WTC11 (cell line): ENCODE measurements at regions not wholly inside any gene's neighbourhood (a gene's known extent, or its start where the extent isn't known, plus 50 kb on each side); places are given as distances from the start of the nearest gene placed in this dataset.

ENCODE experiments used
- ATAC-seq: fragments of 200-7000 bp; cut with Tn5 transposase; 2 replicates; pipeline ENCODE4 v1.10.0; 2021; ENCODE audit warnings: mild to moderate bottlenecking, moderate library complexity
- CTCF ChIA-PET: fragments of 300-600 bp; sonication (Branson Sonifier 250); formaldehyde crosslinking; loops from one replicate; lab custom pipeline; 2021; ENCODE audit warnings: antibody characterized with exemption; lab: Charles Lee
- POLR2A ChIA-PET: fragments of 350-600 bp; sonication (Branson Sonifier 250); formaldehyde crosslinking; loops from one replicate; lab custom pipeline; 2021; ENCODE audit warnings: antibody characterized with exemption; lab: Charles Lee
- DNase-seq: peaks from one replicate; pipeline ENCODE4 v3.0.0; 2021; ENCODE audit warnings: low spot score
- H3K27ac Mint-ChIP-seq: 2 replicates; pipeline ENCODE4 v1.8.0; 2021; ENCODE audit warnings: mixed read lengths
- H3K27me3 Mint-ChIP-seq: 2 replicates; pipeline ENCODE4 v1.8.0; 2021; ENCODE audit warnings: low read depth, mild to moderate bottlenecking, moderate library complexity, mixed read lengths
- H3K36me3 Mint-ChIP-seq: 2 replicates; pipeline ENCODE4 v1.8.0; 2021; ENCODE audit warnings: mixed read lengths
- H3K4me1 Mint-ChIP-seq: 2 replicates; pipeline ENCODE4 v1.8.0; 2022; ENCODE audit warnings: mixed read lengths
- H3K4me3 Mint-ChIP-seq: 2 replicates; pipeline ENCODE4 v1.8.0; 2021; ENCODE audit warnings: mild to moderate bottlenecking, moderate library complexity, mixed read lengths
- H3K9me3 Mint-ChIP-seq: 2 replicates; pipeline ENCODE4 v1.8.0; 2021; ENCODE audit warnings: mixed read lengths
- AFF4 ChIP-seq: sonication (generic); formaldehyde crosslinking; IDR thresholded peaks from 2 replicates; pipeline ENCODE4 v1.8.1; 2023; ENCODE audit warnings: mild to moderate bottlenecking, missing genetic modification reagents, borderline replicate concordance
- CTCF ChIP-seq: fragments of 200-600 bp; IDR thresholded peaks from 2 replicates; pipeline ENCODE4 v1.8.0; 2022; ENCODE audit warnings: antibody characterized with exemption
- ESRRA ChIP-seq: sonication (generic); formaldehyde crosslinking; IDR thresholded peaks from 2 replicates; pipeline ENCODE4 v1.8.1; 2022; ENCODE audit warnings: mild to moderate bottlenecking, missing genetic modification reagents, borderline replicate concordance
- FOXK1 ChIP-seq: sonication (generic); formaldehyde crosslinking; IDR thresholded peaks from 2 replicates; pipeline ENCODE4 v1.8.0; 2022; ENCODE audit warnings: mild to moderate bottlenecking, moderate library complexity, missing genetic modification reagents
- IRF1 ChIP-seq: sonication (generic); formaldehyde crosslinking; IDR thresholded peaks from 2 replicates; pipeline ENCODE4 v1.8.0; 2023; ENCODE audit warnings: missing genetic modification reagents
- IRF2 ChIP-seq: sonication (generic); formaldehyde crosslinking; IDR thresholded peaks from 2 replicates; pipeline ENCODE4 v1.8.0; 2022; ENCODE audit warnings: low read depth, missing genetic modification reagents, borderline replicate concordance
- NFYB ChIP-seq: sonication (generic); formaldehyde crosslinking; conservative IDR thresholded peaks from 2 replicates; pipeline ENCODE4 v1.8.0; 2022; ENCODE audit warnings: low read depth, missing genetic modification reagents
- NR3C1 ChIP-seq: sonication (generic); formaldehyde crosslinking; conservative IDR thresholded peaks from 2 replicates; pipeline ENCODE4 v1.8.1; 2023; ENCODE audit warnings: low read depth, mild to moderate bottlenecking, missing genetic modification reagents
- RELA ChIP-seq: sonication (generic); formaldehyde crosslinking; IDR thresholded peaks from 2 replicates; pipeline ENCODE4 v1.8.1; 2022; ENCODE audit warnings: missing genetic modification reagents, mild to moderate bottlenecking, borderline replicate concordance
- RORB ChIP-seq: fragments of 250-450 bp; sonication (Bioruptor Pico); IDR thresholded peaks from 2 replicates; pipeline ENCODE4 v1.9.0; 2021; ENCODE audit warnings: mild to moderate bottlenecking
- STAT6 ChIP-seq: sonication (generic); formaldehyde crosslinking; conservative IDR thresholded peaks from 2 replicates; pipeline ENCODE4 v1.8.1; 2023; ENCODE audit warnings: mild to moderate bottlenecking, low read depth, missing genetic modification reagents, moderate library complexity
- ZNF671 ChIP-seq: fragments of 250-450 bp; sonication (Bioruptor Pico); IDR thresholded peaks from 2 replicates; pipeline ENCODE4 v1.8.0; 2021; ENCODE audit warnings: mild to moderate bottlenecking
- ZSCAN18 ChIP-seq: fragments of 250-450 bp; sonication (Bioruptor Pico); IDR thresholded peaks from 2 replicates; pipeline ENCODE4 v2.1.2; 2022; ENCODE audit warnings: mild to moderate bottlenecking, moderate library complexity

- Mint-ChIP-seq H3K4me3 (no peak overlapping the region), H3K4me1 (peaks cover 40% of the 10 kb centered on the region), H3K27me3 (no peaks in the 10 kb centered on the region), H3K36me3 (peaks cover 11% of the 10 kb centered on the region), H3K9me3 (peaks cover 6% of the 10 kb centered on the region), H3K27ac (no peak overlapping the region)
- ChIA-PET POLR2A (no interaction called here), CTCF (no interaction called here)
- TF ChIP-seq NFYB (CRISPR knock-in tag) (peak; percentile 62), FOXK1 (CRISPR knock-in tag) (no peak)
- DNase-seq = no peak
- ATAC-seq = no peak
These were observed 1248.3 kb downstream of the PCDH18 start for GRCh38 chr4:136283977-136284376.

- TF ChIP-seq ESRRA (CRISPR knock-in tag) = no peak
- TF ChIP-seq STAT6 (CRISPR knock-in tag) = no peak
- no peak for TF ChIP-seq FOXK1 (CRISPR knock-in tag)
- TF ChIP-seq RORB = no peak
- no peak for TF ChIP-seq IRF1
- Mint-ChIP-seq H3K4me3 (peak overlapping the region; percentile 7), H3K27ac (peak overlapping the region; percentile 84), H3K36me3 (peaks cover 11% of the 10 kb centered on the region), H3K4me1 (peaks cover 55% of the 10 kb centered on the region), H3K27me3 (peaks cover 2% of the 10 kb centered on the region; the same call in 1 of the 2 replicates), H3K9me3 (peaks cover 6% of the 10 kb centered on the region)
- peak; percentile 91 for ATAC-seq
- ChIA-PET POLR2A (no interaction called here), CTCF (no interaction called here)
- no peak for DNase-seq
These were observed 1250.4 kb downstream of the PCDH18 start for GRCh38 chr4:136281889-136282288.

GRCh38 chr4:136281307-136281706 is 1251.0 kb downstream of the PCDH18 start:
- CTCF ChIA-PET = no interaction called here
- ATAC-seq (peak; percentile 36), DNase-seq (peak; percentile 11)

GRCh38 chr4:136277741-136278140 is 1254.6 kb downstream of the PCDH18 start:
- H3K36me3 Mint-ChIP-seq = no peaks in the 10 kb centered on the region
- H3K9me3 Mint-ChIP-seq = no peaks in the 10 kb centered on the region
- peaks cover 2% of the 10 kb centered on the region; the same call in 1 of the 2 replicates for H3K27me3 Mint-ChIP-seq
- H3K4me1 Mint-ChIP-seq = peaks cover 75% of the 10 kb centered on the region
- no peak for DNase-seq
- CTCF ChIA-PET = no interaction called here
- no peak for ATAC-seq
- POLR2A ChIA-PET = no interaction called here
- 0 out of 2 replicates have a peak overlapping the region, but pooled peaks have one; percentile 40 for H3K27ac Mint-ChIP-seq
- no peak overlapping the region for H3K4me3 Mint-ChIP-seq
- TF ChIP-seq CTCF (no peak), RELA (CRISPR knock-in tag) (no peak), IRF2 (CRISPR knock-in tag) (no peak), AFF4 (CRISPR knock-in tag) (no peak), STAT6 (CRISPR knock-in tag) (no peak), NFYB (CRISPR knock-in tag) (no peak), ZNF671 (CRISPR knock-in tag) (no peak)

More at GRCh38 chr4:136281307-136281706, 1251.0 kb downstream of the PCDH18 start:
- POLR2A ChIA-PET = no interaction called here
- peaks cover 11% of the 10 kb centered on the region for H3K36me3 Mint-ChIP-seq
- peaks cover 6% of the 10 kb centered on the region for H3K9me3 Mint-ChIP-seq
- TF ChIP-seq ESRRA (CRISPR knock-in tag) (no peak), NR3C1 (CRISPR knock-in tag) (no peak), ZSCAN18 (peak; percentile 69; the same call in 1 of the 2 replicates)
- H3K27ac Mint-ChIP-seq = peak overlapping the region; percentile 84
- peaks cover 56% of the 10 kb centered on the region for H3K4me1 Mint-ChIP-seq
- H3K4me3 Mint-ChIP-seq = peak overlapping the region; percentile 26
- peaks cover 2% of the 10 kb centered on the region; the same call in 1 of the 2 replicates for H3K27me3 Mint-ChIP-seq
